ENCODE measurements at regions not wholly inside any gene's neighbourhood (a gene's known extent, or its start where the extent isn't known, plus 50 kb on each side); places are given as distances from the start of the nearest gene placed in this dataset.

- H3K4me3 ChIP-seq (ENCODE audit: low read length in 2 of 2): no peak overlapping the region
- H3K9ac ChIP-seq (ENCODE audit: low read length in 2 of 2): no peak overlapping the region
- no peaks in the 10 kb centered on the region for H3K36me3 ChIP-seq (ENCODE audit: control insufficient read depth in 2 of 2, insufficient read depth in 2 of 2, low read length in 2 of 2)
- H3K27me3 ChIP-seq (ENCODE audit: control insufficient read depth in 1 of 2, insufficient read depth in 2 of 2, low read length in 2 of 2): no peaks in the 10 kb centered on the region
- H3K9me3 ChIP-seq (ENCODE audit: control insufficient read depth in 2 of 2, low read length in 2 of 2): no peaks in the 10 kb centered on the region
- no peak overlapping the region for H3K27ac ChIP-seq (ENCODE audit: low read length)
- H3K4me1 ChIP-seq (ENCODE audit: control insufficient read depth, insufficient read depth, low read length): no peaks in the 10 kb centered on the region
These were observed 255.5 kb upstream of the FN1 start for GRCh38 chr2:215691346-215691745.

GRCh38 chr2:215687149-215688031 is 251.5 kb upstream of the FN1 start:
- Histone ChIP-seq H3K27ac (ENCODE audit: low read length) (no peak overlapping the region), H3K9me3 (ENCODE audit: control insufficient read depth in 2 of 2, low read length in 2 of 2) (no peaks in the 10 kb centered on the region), H3K36me3 (ENCODE audit: control insufficient read depth in 2 of 2, insufficient read depth in 2 of 2, low read length in 2 of 2) (no peaks in the 10 kb centered on the region), H3K4me1 (ENCODE audit: control insufficient read depth, insufficient read depth, low read length) (no peaks in the 10 kb centered on the region), H3K4me3 (ENCODE audit: low read length in 2 of 2) (no peak overlapping the region), H3K9ac (ENCODE audit: low read length in 2 of 2) (no peak overlapping the region), H3K27me3 (ENCODE audit: control insufficient read depth in 1 of 2, insufficient read depth in 2 of 2, low read length in 2 of 2) (no peaks in the 10 kb centered on the region)

- Histone ChIP-seq H3K27me3 (ENCODE audit: control insufficient read depth in 1 of 2, insufficient read depth in 2 of 2, low read length in 2 of 2) (no peaks in the 10 kb centered on the region), H3K27ac (ENCODE audit: low read length) (no peak overlapping the region), H3K9ac (ENCODE audit: low read length in 2 of 2) (no peak overlapping the region), H3K4me1 (ENCODE audit: control insufficient read depth, insufficient read depth, low read length) (peaks cover 4% of the 10 kb centered on the region), H3K4me3 (ENCODE audit: low read length in 2 of 2) (no peak overlapping the region), H3K36me3 (ENCODE audit: control insufficient read depth in 2 of 2, insufficient read depth in 2 of 2, low read length in 2 of 2) (no peaks in the 10 kb centered on the region), H3K9me3 (ENCODE audit: control insufficient read depth in 2 of 2, low read length in 2 of 2) (no peaks in the 10 kb centered on the region)
These were observed 249.5 kb upstream of the FN1 start for GRCh38 chr2:215685238-215685990.

- Histone ChIP-seq H3K27me3 (ENCODE audit: control insufficient read depth in 1 of 2, insufficient read depth in 2 of 2, low read length in 2 of 2) (no peaks in the 10 kb centered on the region), H3K27ac (ENCODE audit: low read length) (no peak overlapping the region), H3K4me1 (ENCODE audit: control insufficient read depth, insufficient read depth, low read length) (peaks cover 4% of the 10 kb centered on the region), H3K9me3 (ENCODE audit: control insufficient read depth in 2 of 2, low read length in 2 of 2) (no peaks in the 10 kb centered on the region), H3K9ac (ENCODE audit: low read length in 2 of 2) (no peak overlapping the region), H3K36me3 (ENCODE audit: control insufficient read depth in 2 of 2, insufficient read depth in 2 of 2, low read length in 2 of 2) (no peaks in the 10 kb centered on the region), H3K4me3 (ENCODE audit: low read length in 2 of 2) (no peak overlapping the region)
These were observed 248.8 kb upstream of the FN1 start for GRCh38 chr2:215684448-215685237.

DNA sequence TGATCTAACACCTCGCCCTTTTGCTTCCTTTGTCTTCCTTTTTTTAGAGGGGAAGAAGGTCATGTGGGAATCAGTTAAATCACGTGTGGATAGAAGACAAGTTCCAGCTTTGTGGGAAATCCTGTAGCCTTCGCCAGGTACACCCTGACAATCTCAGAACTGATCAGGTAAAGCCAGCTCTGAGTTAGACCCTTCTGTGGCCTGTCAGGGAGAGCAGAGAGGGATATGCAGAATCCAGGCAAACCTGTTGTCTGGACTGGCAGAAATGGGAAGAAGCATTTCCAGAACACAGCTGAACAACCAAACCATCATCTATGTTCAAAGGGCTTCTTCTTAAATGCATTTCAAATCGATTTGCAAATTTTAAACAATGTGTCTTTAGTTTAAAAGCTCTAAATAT is 247.4 kb upstream of the FN1 start:
- Histone ChIP-seq H3K9me3 (ENCODE audit: control insufficient read depth in 2 of 2, low read length in 2 of 2) (no peaks in the 10 kb centered on the region), H3K36me3 (ENCODE audit: control insufficient read depth in 2 of 2, insufficient read depth in 2 of 2, low read length in 2 of 2) (no peaks in the 10 kb centered on the region), H3K27me3 (ENCODE audit: control insufficient read depth in 1 of 2, insufficient read depth in 2 of 2, low read length in 2 of 2) (no peaks in the 10 kb centered on the region), H3K27ac (ENCODE audit: low read length) (no peak overlapping the region), H3K4me3 (ENCODE audit: low read length in 2 of 2) (no peak overlapping the region), H3K9ac (ENCODE audit: low read length in 2 of 2) (no peak overlapping the region), H3K4me1 (ENCODE audit: control insufficient read depth, insufficient read depth, low read length) (peaks cover 4% of the 10 kb centered on the region)

- no peaks in the 10 kb centered on the region for H3K9me3 ChIP-seq (ENCODE audit: control insufficient read depth in 2 of 2, low read length in 2 of 2)
- H3K36me3 ChIP-seq (ENCODE audit: control insufficient read depth in 2 of 2, insufficient read depth in 2 of 2, low read length in 2 of 2): no peaks in the 10 kb centered on the region
- no peaks in the 10 kb centered on the region for H3K27me3 ChIP-seq (ENCODE audit: control insufficient read depth in 1 of 2, insufficient read depth in 2 of 2, low read length in 2 of 2)
- H3K27ac ChIP-seq (ENCODE audit: low read length): no peak overlapping the region
- peaks cover 4% of the 10 kb centered on the region for H3K4me1 ChIP-seq (ENCODE audit: control insufficient read depth, insufficient read depth, low read length)
- H3K4me3 ChIP-seq (ENCODE audit: low read length in 2 of 2): no peak overlapping the region
- no peak overlapping the region for H3K9ac ChIP-seq (ENCODE audit: low read length in 2 of 2)
These were observed 246.1 kb upstream of the FN1 start for GRCh38 chr2:215681799-215682596.

- Histone ChIP-seq H3K9me3 (ENCODE audit: control insufficient read depth in 2 of 2, low read length in 2 of 2) (no peaks in the 10 kb centered on the region), H3K4me3 (ENCODE audit: low read length in 2 of 2) (no peak overlapping the region), H3K36me3 (ENCODE audit: control insufficient read depth in 2 of 2, insufficient read depth in 2 of 2, low read length in 2 of 2) (no peaks in the 10 kb centered on the region), H3K27me3 (ENCODE audit: control insufficient read depth in 1 of 2, insufficient read depth in 2 of 2, low read length in 2 of 2) (no peaks in the 10 kb centered on the region), H3K27ac (ENCODE audit: low read length) (no peak overlapping the region), H3K9ac (ENCODE audit: low read length in 2 of 2) (no peak overlapping the region), H3K4me1 (ENCODE audit: control insufficient read depth, insufficient read depth, low read length) (peaks cover 4% of the 10 kb centered on the region)
These were observed 245.0 kb upstream of the FN1 start for GRCh38 chr2:215680605-215681598.

GRCh38 chr2:215678094-215678493 is 242.2 kb upstream of the FN1 start:
- H3K9ac ChIP-seq (ENCODE audit: low read length in 2 of 2): no peak overlapping the region
- peaks cover 4% of the 10 kb centered on the region for H3K4me1 ChIP-seq (ENCODE audit: control insufficient read depth, insufficient read depth, low read length)
- H3K4me3 ChIP-seq (ENCODE audit: low read length in 2 of 2): no peak overlapping the region
- H3K27me3 ChIP-seq (ENCODE audit: control insufficient read depth in 1 of 2, insufficient read depth in 2 of 2, low read length in 2 of 2): no peaks in the 10 kb centered on the region
- H3K27ac ChIP-seq (ENCODE audit: low read length): no peak overlapping the region
- H3K9me3 ChIP-seq (ENCODE audit: control insufficient read depth in 2 of 2, low read length in 2 of 2): no peaks in the 10 kb centered on the region
- no peaks in the 10 kb centered on the region for H3K36me3 ChIP-seq (ENCODE audit: control insufficient read depth in 2 of 2, insufficient read depth in 2 of 2, low read length in 2 of 2)

- H3K9me3 ChIP-seq (ENCODE audit: control insufficient read depth in 2 of 2, low read length in 2 of 2): no peaks in the 10 kb centered on the region
- no peaks in the 10 kb centered on the region for H3K27me3 ChIP-seq (ENCODE audit: control insufficient read depth in 1 of 2, insufficient read depth in 2 of 2, low read length in 2 of 2)
- no peaks in the 10 kb centered on the region for H3K36me3 ChIP-seq (ENCODE audit: control insufficient read depth in 2 of 2, insufficient read depth in 2 of 2, low read length in 2 of 2)
- peaks cover 4% of the 10 kb centered on the region for H3K4me1 ChIP-seq (ENCODE audit: control insufficient read depth, insufficient read depth, low read length)
- no peak overlapping the region for H3K4me3 ChIP-seq (ENCODE audit: low read length in 2 of 2)
- no peak overlapping the region for H3K27ac ChIP-seq (ENCODE audit: low read length)
- H3K9ac ChIP-seq (ENCODE audit: low read length in 2 of 2): no peak overlapping the region
These were observed 241.6 kb upstream of the FN1 start for GRCh38 chr2:215677481-215677880.
